ENCODE measurements at regions not wholly inside any gene's neighbourhood (a gene's known extent, or its start where the extent isn't known, plus 50 kb on each side); places are given as distances from the start of the nearest gene placed in this dataset.

DNA sequence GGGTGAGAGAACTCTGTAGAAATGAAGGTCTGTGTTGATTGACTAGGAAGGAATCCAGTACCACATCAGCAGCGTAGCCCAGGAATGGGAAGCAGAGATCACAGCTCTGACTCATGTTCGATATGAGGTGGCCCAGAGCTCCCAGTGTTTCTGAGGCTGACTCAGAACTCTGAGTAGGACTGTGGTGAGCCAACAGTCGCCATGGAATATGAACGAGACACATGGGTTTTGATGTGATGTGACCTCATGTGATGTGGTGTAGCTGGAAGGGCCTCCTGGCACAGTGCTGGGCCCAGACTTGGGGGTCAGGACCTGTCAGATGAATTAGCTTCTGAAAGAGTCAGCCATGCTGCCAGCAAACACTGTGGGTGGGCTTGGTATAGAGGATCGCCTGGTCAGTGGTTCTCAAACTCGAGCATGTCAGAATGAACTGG, 237.0 kb downstream of the MRPL39 start:
- Mint-ChIP-seq H3K4me3 (no peak overlapping the region), H3K4me1 (no peaks in the 10 kb centered on the region), H3K36me3 (no peaks in the 10 kb centered on the region), H3K9me3 (no peaks in the 10 kb centered on the region), H3K27me3 (no peaks in the 10 kb centered on the region), H3K27ac (no peak overlapping the region)
- DNase-seq (ENCODE audit: low spot score in 2 of 2) (no peak), ATAC-seq (ENCODE audit: low read depth) (no peak)

DNA sequence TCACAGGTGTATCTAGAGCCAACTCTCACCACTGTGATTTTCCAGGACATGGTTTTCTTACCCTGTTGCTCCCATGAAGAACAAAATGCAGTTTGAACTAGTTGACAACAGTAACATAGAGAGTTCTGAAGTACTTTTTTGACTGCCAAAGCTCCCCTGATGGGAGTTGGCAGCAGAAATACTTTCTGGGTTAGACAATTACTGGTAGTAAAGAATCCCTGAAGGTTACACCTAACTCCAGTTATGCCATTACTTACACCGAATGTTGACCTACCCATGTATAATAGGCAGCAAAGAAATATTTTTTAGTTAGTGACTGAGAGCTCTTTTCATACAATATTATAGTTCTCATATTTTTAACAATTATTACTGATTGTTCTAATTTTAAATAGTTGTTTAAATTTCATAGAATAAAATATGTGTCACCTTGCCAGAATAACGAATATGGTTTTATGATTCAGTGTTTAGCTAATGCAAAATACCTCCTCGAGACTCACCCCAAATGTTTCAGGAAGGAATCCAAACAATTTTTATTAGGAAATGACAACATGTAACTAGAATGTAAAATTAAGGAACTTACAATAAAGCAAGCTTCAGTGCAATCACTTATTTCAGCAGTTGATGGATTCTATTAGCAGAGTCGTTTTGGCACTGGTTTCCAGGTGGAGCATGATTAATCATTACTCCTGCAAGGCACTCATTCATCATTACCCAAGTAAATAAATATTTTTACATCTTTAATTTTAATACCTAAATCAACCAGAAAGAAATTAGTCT, 237.6 kb downstream of the MRPL39 start:
- Mint-ChIP-seq H3K36me3 (no peaks in the 10 kb centered on the region), H3K4me1 (no peaks in the 10 kb centered on the region), H3K4me3 (no peak overlapping the region), H3K9me3 (no peaks in the 10 kb centered on the region), H3K27me3 (no peaks in the 10 kb centered on the region), H3K27ac (no peak overlapping the region)
- DNase-seq (ENCODE audit: low spot score in 2 of 2) = no peak
- ATAC-seq (ENCODE audit: low read depth) = no peak

DNA sequence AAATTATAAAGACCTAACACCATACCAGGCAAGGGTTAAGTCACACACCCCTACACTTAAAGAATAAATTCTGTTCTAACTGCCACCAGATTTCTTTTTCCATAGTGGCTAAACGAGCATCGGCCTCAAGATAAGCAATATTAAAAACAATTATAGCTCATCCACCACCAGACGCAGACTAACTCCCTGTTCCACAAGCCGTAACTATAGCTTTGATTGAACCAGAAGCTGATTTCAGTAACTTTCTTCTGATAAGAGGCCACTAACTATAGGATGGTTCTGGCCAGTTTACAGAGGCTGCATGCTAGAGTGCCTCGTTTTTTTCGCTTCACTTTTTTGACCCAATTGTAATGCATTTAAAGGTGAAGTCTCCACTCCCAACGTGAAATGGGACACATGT, 238.8 kb downstream of the MRPL39 start:
- no peaks in the 10 kb centered on the region for H3K4me1 Mint-ChIP-seq
- ATAC-seq (ENCODE audit: low read depth) (no peak), DNase-seq (ENCODE audit: low spot score in 2 of 2) (no peak)
- no peaks in the 10 kb centered on the region for H3K36me3 Mint-ChIP-seq
- no peak overlapping the region for H3K27ac Mint-ChIP-seq
- H3K4me3 Mint-ChIP-seq = no peak overlapping the region
- H3K9me3 Mint-ChIP-seq = no peaks in the 10 kb centered on the region
- H3K27me3 Mint-ChIP-seq = no peaks in the 10 kb centered on the region

DNA sequence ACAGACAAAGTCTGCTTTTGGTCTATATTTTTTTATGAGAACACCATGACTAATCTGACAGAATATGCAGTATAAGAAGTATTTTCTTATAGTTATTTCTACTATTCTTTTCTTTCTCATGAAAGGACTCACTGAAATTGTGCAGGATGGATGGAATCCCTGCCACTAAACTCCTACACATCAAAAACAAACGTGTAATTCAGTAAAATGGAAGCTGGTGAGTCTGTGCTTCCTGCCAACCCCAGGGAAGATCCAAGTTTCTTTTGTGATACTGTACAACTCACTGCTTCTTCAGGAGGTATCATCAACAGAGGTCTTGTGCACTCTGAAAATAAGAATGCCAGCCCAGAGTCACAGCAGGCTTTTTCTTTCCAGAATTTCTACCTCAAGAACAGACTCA, 241.2 kb downstream of the MRPL39 start:
- Mint-ChIP-seq H3K36me3 (no peaks in the 10 kb centered on the region), H3K27ac (no peak overlapping the region), H3K4me3 (no peak overlapping the region), H3K9me3 (no peaks in the 10 kb centered on the region), H3K27me3 (no peaks in the 10 kb centered on the region), H3K4me1 (peaks cover 3% of the 10 kb centered on the region)
- no peak for DNase-seq (ENCODE audit: low spot score in 2 of 2)
- no peak for ATAC-seq (ENCODE audit: low read depth)

DNA sequence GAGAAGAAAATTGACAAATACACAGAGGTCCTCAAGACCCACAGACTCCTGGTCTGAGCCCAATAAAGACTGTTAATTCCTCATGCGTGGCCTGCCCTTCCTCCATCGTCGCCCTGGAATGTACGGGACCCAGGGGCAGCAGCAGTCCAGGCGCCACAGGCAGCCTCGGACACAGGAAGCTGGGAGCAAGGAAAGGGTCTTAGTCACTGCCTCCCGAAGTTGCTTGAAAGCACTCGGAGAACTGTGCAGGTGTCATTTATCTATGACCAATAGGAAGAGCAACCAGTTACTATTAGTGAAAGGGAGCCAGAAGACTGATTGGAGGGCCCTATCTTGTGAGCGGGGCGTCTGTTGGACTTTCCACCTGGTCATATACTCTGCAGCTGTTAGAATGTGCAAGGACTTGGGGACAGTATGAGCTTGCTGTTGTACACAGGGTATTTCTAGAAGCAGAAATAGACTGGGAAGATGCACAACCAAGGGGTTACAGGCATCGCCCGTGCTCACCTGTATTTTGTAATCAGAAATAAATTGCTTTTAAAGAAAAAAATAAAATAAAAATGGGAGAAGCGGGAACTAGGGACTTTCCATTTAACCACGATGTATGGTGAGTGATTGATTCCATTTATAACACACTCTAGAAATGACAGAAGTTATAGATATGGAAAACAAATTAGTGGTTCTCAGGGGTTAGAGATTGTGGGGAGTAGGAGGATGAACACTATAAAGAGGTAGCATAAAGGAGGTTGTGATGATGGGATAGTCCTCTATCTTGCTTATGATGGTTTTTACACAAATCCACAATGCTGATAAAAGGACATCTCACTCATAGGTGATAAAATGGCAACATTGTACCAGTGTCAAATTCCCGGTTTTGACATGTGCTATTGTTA, 244.7 kb downstream of the MRPL39 start:
- no peak overlapping the region for H3K4me3 Mint-ChIP-seq
- no peak for DNase-seq (ENCODE audit: low spot score in 2 of 2)
- no peak overlapping the region for H3K27ac Mint-ChIP-seq
- ATAC-seq (ENCODE audit: low read depth) = no peak
- H3K36me3 Mint-ChIP-seq = no peaks in the 10 kb centered on the region
- peaks cover 5% of the 10 kb centered on the region for H3K4me1 Mint-ChIP-seq
- H3K9me3 Mint-ChIP-seq = no peaks in the 10 kb centered on the region
- no peaks in the 10 kb centered on the region for H3K27me3 Mint-ChIP-seq

DNA sequence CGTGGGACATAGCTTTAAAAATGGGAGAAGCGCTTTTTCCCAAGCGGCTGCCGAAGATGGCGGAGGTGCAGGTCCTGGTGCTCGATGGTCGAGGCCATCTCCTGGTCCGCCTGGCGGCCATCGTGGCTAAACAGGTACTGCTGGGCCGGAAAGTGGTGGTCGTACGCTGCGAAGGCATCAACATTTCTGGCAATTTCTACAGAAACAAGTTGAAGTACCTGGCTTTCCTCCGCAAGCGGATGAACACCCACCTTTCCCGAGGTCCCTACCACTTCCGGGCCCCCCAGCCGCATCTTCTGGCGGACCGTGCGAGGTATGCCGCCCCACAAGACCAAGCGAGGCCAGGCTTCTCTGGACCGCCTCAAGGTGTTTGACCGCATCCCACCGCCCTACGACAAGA, 245.5 kb downstream of the MRPL39 start:
- Mint-ChIP-seq H3K4me1 (peaks cover 10% of the 10 kb centered on the region), H3K9me3 (peaks cover 2% of the 10 kb centered on the region), H3K27ac (no peak overlapping the region), H3K4me3 (no peak overlapping the region), H3K27me3 (no peaks in the 10 kb centered on the region), H3K36me3 (no peaks in the 10 kb centered on the region)
- DNase-seq (ENCODE audit: low spot score in 2 of 2) = no peak
- no peak for ATAC-seq (ENCODE audit: low read depth)

DNA sequence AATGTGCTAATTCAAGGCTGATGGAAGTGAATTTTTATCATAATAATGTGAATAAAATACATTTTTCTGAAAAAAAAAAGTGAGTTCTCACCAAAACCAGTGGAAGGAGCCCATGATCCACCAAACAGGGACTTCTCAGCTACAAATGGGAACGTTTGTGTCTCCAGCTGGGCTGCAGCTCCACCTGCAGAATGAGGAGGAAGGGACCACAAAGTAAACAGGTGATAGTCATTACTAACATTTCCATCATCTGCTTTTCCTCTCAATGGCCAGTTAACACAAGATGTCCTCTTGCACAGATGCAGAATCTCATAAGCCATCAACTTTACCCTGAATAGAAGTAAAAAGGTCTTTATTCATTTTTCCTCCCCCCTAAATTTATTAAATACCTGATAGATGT, 246.2 kb downstream of the MRPL39 start:
- no peaks in the 10 kb centered on the region for H3K27me3 Mint-ChIP-seq
- peaks cover 2% of the 10 kb centered on the region for H3K9me3 Mint-ChIP-seq
- DNase-seq (ENCODE audit: low spot score in 2 of 2) (no peak), ATAC-seq (ENCODE audit: low read depth) (no peak)
- H3K27ac Mint-ChIP-seq = no peak overlapping the region
- H3K4me3 Mint-ChIP-seq = no peak overlapping the region
- peaks cover 10% of the 10 kb centered on the region for H3K4me1 Mint-ChIP-seq
- no peaks in the 10 kb centered on the region for H3K36me3 Mint-ChIP-seq

DNA sequence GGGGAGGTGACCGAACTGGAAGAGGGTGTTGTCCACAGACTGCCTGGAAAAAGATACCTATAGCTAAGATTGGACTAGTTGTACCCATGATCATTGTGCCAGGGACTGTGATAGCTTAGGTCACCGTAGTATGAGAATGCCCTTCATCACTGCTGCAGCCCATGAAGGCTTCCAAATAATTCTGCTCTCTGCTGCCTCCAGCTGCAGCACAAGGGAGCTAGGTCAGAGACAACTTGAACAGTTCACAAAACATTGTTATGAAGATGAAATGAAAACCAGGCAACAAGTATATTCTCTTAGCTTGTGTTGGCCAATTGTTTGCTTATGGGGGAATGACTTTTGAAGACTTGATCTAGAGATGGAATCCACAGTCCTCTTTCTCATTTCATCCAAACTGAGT, 246.7 kb downstream of the MRPL39 start:
- no peak overlapping the region for H3K27ac Mint-ChIP-seq
- H3K27me3 Mint-ChIP-seq = no peaks in the 10 kb centered on the region
- H3K4me3 Mint-ChIP-seq = no peak overlapping the region
- peaks cover 10% of the 10 kb centered on the region for H3K4me1 Mint-ChIP-seq
- ATAC-seq (ENCODE audit: low read depth) = peak; percentile 49
- peaks cover 2% of the 10 kb centered on the region for H3K9me3 Mint-ChIP-seq
- DNase-seq (ENCODE audit: low spot score in 2 of 2) = no peak
- no peaks in the 10 kb centered on the region for H3K36me3 Mint-ChIP-seq

DNA sequence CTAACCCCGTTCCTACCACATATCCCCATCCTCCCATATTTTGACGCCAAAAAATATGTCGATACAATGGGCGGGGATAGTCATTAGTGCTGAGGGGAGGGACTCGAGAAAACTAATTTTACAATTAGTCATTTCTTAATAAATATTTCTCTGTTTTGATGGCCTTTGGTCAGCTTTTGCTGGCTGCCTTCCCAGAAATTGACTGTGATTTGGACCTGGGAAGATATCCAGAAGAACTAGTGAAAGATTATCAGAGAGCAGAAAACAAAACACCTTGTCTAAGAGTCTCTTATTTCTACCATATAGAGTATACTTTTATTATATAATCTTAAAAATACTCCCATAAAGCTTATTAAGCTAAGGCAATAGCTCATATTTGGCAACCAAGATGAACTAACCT, 247.6 kb downstream of the MRPL39 start:
- no peak overlapping the region for H3K4me3 Mint-ChIP-seq
- peaks cover 10% of the 10 kb centered on the region for H3K4me1 Mint-ChIP-seq
- ATAC-seq (ENCODE audit: low read depth) (no peak), DNase-seq (ENCODE audit: low spot score in 2 of 2) (no peak)
- peaks cover 2% of the 10 kb centered on the region for H3K9me3 Mint-ChIP-seq
- H3K36me3 Mint-ChIP-seq = no peaks in the 10 kb centered on the region
- H3K27me3 Mint-ChIP-seq = no peaks in the 10 kb centered on the region
- no peak overlapping the region for H3K27ac Mint-ChIP-seq

DNA sequence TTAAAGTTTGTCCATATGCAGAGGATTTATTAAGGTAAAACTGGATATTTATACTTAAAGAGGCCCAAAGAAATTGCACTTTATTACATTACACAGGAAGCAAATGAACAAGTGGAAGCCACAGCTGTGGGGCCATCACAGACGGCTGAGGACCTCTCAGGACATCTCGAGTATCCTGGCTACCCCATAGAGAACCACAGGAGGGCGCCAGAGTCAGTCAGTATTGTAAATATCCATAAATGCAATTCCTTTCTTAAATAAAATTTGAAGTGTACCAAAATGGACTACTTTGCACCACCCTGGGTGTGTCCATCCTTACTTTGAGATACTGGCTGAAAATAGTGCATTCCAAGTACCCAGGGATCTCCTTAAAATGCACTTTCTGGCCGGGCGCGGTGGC, 257.2 kb downstream of the MRPL39 start:
- no peak overlapping the region for H3K27ac Mint-ChIP-seq
- no peaks in the 10 kb centered on the region for H3K27me3 Mint-ChIP-seq
- DNase-seq (ENCODE audit: low spot score in 2 of 2) (no peak), ATAC-seq (ENCODE audit: low read depth) (no peak)
- H3K4me3 Mint-ChIP-seq = no peak overlapping the region
- H3K36me3 Mint-ChIP-seq = no peaks in the 10 kb centered on the region
- peaks cover 5% of the 10 kb centered on the region for H3K9me3 Mint-ChIP-seq
- H3K4me1 Mint-ChIP-seq = no peaks in the 10 kb centered on the region

DNA sequence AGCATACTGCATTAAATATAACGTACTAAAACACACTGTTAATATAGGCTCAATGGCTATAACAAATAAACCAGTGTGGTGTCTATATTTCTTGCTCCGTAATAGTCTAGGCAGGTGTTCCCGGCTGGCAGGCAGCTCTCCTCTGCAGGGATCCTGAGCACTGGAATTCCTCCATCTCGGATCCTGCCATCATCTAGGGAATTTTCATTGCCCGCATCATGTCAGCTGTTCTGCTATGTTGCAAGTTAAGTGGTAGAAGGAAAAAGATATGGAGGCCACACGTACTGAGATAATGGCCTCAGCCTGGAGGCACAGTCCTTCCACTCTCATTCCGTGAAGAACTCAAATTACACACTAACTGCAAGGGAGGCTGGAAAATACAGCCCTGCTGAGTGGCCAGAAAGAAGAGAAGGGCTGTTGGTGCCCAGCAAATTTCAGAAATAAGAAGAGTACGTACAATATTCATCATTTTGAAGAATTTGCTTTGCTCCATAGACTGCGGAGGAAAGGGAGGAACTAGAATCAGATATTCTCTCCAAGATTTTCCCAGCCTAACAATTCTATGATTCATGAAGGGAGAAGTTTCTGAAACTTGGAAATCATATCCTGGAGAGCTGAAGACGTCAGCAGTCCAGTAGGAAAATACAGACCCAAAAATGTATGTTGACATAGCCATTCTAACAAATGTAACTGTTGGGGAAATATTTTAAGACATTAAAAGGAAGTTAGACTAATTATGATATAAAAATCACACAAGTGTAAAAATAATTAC, 263.3 kb downstream of the MRPL39 start:
- no peaks in the 10 kb centered on the region for H3K36me3 Mint-ChIP-seq
- no peak overlapping the region for H3K4me3 Mint-ChIP-seq

DNA sequence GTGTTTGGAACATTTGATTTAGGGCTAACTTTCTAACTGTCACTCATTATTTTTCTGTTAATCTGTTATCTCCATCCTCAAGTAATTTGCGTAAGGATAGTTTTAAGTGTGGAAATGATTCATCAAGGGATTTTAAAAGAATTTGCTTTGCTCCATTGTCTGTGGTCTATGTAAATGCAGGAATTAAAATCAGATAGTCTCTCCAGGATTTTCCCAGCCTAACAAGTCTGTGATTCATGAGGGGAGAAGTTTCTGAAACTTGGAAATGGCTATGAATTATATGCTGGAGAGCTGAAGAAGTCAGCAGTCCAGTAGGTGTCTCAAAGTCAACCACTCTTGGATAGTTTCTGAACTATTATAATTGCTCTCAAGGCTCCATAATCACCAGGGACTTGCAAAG, 264.5 kb downstream of the MRPL39 start:
- no peak overlapping the region for H3K27ac Mint-ChIP-seq
- no peaks in the 10 kb centered on the region for H3K27me3 Mint-ChIP-seq
- DNase-seq (ENCODE audit: low spot score in 2 of 2) = no peak
- H3K4me3 Mint-ChIP-seq = no peak overlapping the region
- no peaks in the 10 kb centered on the region for H3K9me3 Mint-ChIP-seq
- no peak for ATAC-seq (ENCODE audit: low read depth)
- no peaks in the 10 kb centered on the region for H3K4me1 Mint-ChIP-seq
- no peaks in the 10 kb centered on the region for H3K36me3 Mint-ChIP-seq

More for the DNA sequence above, 263.3 kb downstream of the MRPL39 start:
- peaks cover 5% of the 10 kb centered on the region for H3K9me3 Mint-ChIP-seq
- ATAC-seq (ENCODE audit: low read depth) = no peak
- no peaks in the 10 kb centered on the region for H3K27me3 Mint-ChIP-seq
- no peak for DNase-seq (ENCODE audit: low spot score in 2 of 2)
- no peak overlapping the region for H3K27ac Mint-ChIP-seq
- H3K4me1 Mint-ChIP-seq = no peaks in the 10 kb centered on the region

DNA sequence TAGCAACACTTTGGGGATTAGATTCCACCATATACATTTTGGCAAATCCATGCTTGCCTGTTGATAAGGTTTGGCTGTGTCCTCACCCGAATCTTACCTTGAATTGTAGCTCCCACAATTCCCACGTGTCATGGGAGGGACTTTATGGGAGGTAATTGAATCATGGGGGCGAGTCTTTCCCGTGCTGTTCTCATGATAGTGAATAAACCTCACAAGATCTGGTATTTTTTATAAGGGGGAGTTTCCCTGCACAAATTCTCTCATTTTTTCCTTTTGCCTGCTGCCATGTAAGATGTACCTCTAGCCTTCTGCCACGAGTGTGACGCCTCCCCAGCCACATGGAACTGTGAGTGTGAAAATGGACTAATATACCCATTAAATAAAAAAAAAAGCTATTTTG, 265.3 kb downstream of the MRPL39 start:
- DNase-seq (ENCODE audit: low spot score in 2 of 2) = no peak
- Mint-ChIP-seq H3K9me3 (no peaks in the 10 kb centered on the region), H3K27me3 (no peaks in the 10 kb centered on the region), H3K4me1 (no peaks in the 10 kb centered on the region), H3K4me3 (no peak overlapping the region), H3K27ac (no peak overlapping the region), H3K36me3 (no peaks in the 10 kb centered on the region)
- ATAC-seq (ENCODE audit: low read depth) = no peak

DNA sequence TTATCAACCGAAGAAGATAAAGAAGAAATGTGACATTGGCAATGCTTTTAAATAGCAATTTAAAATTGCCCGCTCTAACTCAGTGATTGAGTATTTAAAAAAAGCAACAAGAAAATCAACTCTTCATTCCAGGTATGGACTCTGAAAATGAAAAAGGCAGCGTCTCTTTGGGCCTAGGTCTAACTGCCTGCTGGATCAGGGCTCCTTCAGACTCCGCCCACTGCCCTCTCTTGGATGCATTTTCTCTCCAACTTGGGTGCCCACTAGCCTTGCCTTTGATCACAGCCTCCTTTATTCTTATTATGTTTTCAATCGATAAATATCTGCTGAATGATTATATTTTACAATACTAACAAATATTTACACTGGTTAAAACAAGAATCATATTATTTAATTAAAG, 268.9 kb downstream of the MRPL39 start:
- H3K36me3 Mint-ChIP-seq = no peaks in the 10 kb centered on the region
- H3K9me3 Mint-ChIP-seq = peaks cover 1% of the 10 kb centered on the region
- H3K4me1 Mint-ChIP-seq = no peaks in the 10 kb centered on the region

More for the DNA sequence above, 268.9 kb downstream of the MRPL39 start:
- no peak overlapping the region for H3K4me3 Mint-ChIP-seq
- no peaks in the 10 kb centered on the region for H3K27me3 Mint-ChIP-seq
- DNase-seq (ENCODE audit: low spot score in 2 of 2) = no peak
- H3K27ac Mint-ChIP-seq = no peak overlapping the region
- ATAC-seq (ENCODE audit: low read depth) = no peak

Data from memory B cell (primary cell).